ENCODE measurements at regions not wholly inside any gene's neighbourhood (a gene's known extent, or its start where the extent isn't known, plus 50 kb on each side); places are given as distances from the start of the nearest gene placed in this dataset.

GRCh38 chr15:47184908-47185801 is 532.1 kb upstream of the SEMA6D start:
- Histone ChIP-seq H3K27ac (ENCODE audit: low read depth, low read length) (no peak overlapping the region), H4K20me1 (ENCODE audit: insufficient read depth, low read length) (no peaks in the 10 kb centered on the region), H3K9ac (ENCODE audit: low read length) (peak overlapping the region; percentile 50), H3K4me3 (ENCODE audit: insufficient read depth, low read depth, low read length) (peak overlapping the region; percentile 61), H3K4me2 (ENCODE audit: low read length) (peak overlapping the region; percentile 96), H3K4me1 (ENCODE audit: insufficient read depth, low read length) (peaks cover 8% of the 10 kb centered on the region), H3K79me2 (ENCODE audit: insufficient read depth, low read length) (no peaks in the 10 kb centered on the region), H2AFZ (ENCODE audit: low read depth, low read length) (peak overlapping the region; percentile 83), H3K36me3 (ENCODE audit: insufficient read depth, low read length) (no peaks in the 10 kb centered on the region), H3K9me3 (ENCODE audit: insufficient read depth, low read depth, low read length) (no peaks in the 10 kb centered on the region), H3K27me3 (ENCODE audit: insufficient read depth, low read length) (peaks cover 13% of the 10 kb centered on the region)
- Mint-ChIP-seq H3K9me3 (ENCODE audit: unreplicated experiment) (peaks cover 1% of the 10 kb centered on the region), H3K4me3 (ENCODE audit: unreplicated experiment) (peak overlapping the region; percentile 84), H3K27me3 (ENCODE audit: low read depth, unreplicated experiment) (peaks cover 37% of the 10 kb centered on the region), H3K4me1 (ENCODE audit: low read depth, unreplicated experiment) (no peaks in the 10 kb centered on the region), H3K27ac (ENCODE audit: unreplicated experiment) (no peak overlapping the region), H3K36me3 (ENCODE audit: low read depth, unreplicated experiment) (no peaks in the 10 kb centered on the region)
- no peak for FAIRE-seq
- TF ChIP-seq EZH2 (IDR thresholded peaks at IDR 0.05; ENCODE audit: insufficient read depth, low read length) (no peak), CTCF (IDR thresholded peaks at IDR 0.05; ENCODE audit: insufficient read depth, low read depth, low read length) (no peak)
- DNase-seq (ENCODE audit: low read depth) = no peak

- no peak overlapping the region for H3K4me3 ChIP-seq (ENCODE audit: insufficient read depth, low read depth, low read length)
- peaks cover 8% of the 10 kb centered on the region for H3K4me1 ChIP-seq (ENCODE audit: insufficient read depth, low read length)
- no peaks in the 10 kb centered on the region for H3K36me3 ChIP-seq (ENCODE audit: insufficient read depth, low read length)
- H3K9me3 ChIP-seq (ENCODE audit: insufficient read depth, low read depth, low read length) = no peaks in the 10 kb centered on the region
- peaks cover 37% of the 10 kb centered on the region for H3K27me3 Mint-ChIP-seq (ENCODE audit: low read depth, unreplicated experiment)
- H2AFZ ChIP-seq (ENCODE audit: low read depth, low read length) = no peak overlapping the region
- no peak overlapping the region for H3K27ac ChIP-seq (ENCODE audit: low read depth, low read length)
- H3K79me2 ChIP-seq (ENCODE audit: insufficient read depth, low read length) = no peaks in the 10 kb centered on the region
- H4K20me1 ChIP-seq (ENCODE audit: insufficient read depth, low read length) = no peaks in the 10 kb centered on the region
- DNase-seq (ENCODE audit: low read depth) (no peak), FAIRE-seq (no peak)
- peaks cover 13% of the 10 kb centered on the region for H3K27me3 ChIP-seq (ENCODE audit: insufficient read depth, low read length)
- H3K4me1 Mint-ChIP-seq (ENCODE audit: low read depth, unreplicated experiment) = no peaks in the 10 kb centered on the region
- H3K9ac ChIP-seq (ENCODE audit: low read length) = no peak overlapping the region
- TF ChIP-seq EZH2 (IDR thresholded peaks at IDR 0.05; ENCODE audit: insufficient read depth, low read length) (no peak), CTCF (IDR thresholded peaks at IDR 0.05; ENCODE audit: insufficient read depth, low read depth, low read length) (no peak)
- no peak overlapping the region for H3K27ac Mint-ChIP-seq (ENCODE audit: unreplicated experiment)
- H3K36me3 Mint-ChIP-seq (ENCODE audit: low read depth, unreplicated experiment) = no peaks in the 10 kb centered on the region
- H3K4me3 Mint-ChIP-seq (ENCODE audit: unreplicated experiment) = no peak overlapping the region
- H3K9me3 Mint-ChIP-seq (ENCODE audit: unreplicated experiment) = peaks cover 1% of the 10 kb centered on the region
- no peak overlapping the region for H3K4me2 ChIP-seq (ENCODE audit: low read length)
Measured at GRCh38 chr15:47186075-47186474, 531.2 kb upstream of the SEMA6D start.

All from astrocyte (in vitro differentiated cells and primary cell).